ENCODE measurements at regions not wholly inside any gene's neighbourhood (a gene's known extent, or its start where the extent isn't known, plus 50 kb on each side); places are given as distances from the start of the nearest gene placed in this dataset.

GRCh38 chr6:45736134-45736533 lies 279.5 kb downstream of the CLIC5 start:
- no peak for DNase-seq (ENCODE audit: low read depth, low spot score)
- Histone ChIP-seq H4K20me1 (replicated peaks; ENCODE audit: control insufficient read depth, extremely low read depth, insufficient read depth, low read length) (no peaks in the 10 kb centered on the region), H3K9ac (replicated peaks; ENCODE audit: extremely low read depth, insufficient read depth, low read length) (no peak overlapping the region), H3K79me2 (ENCODE audit: control insufficient read depth, insufficient read depth, low read length) (no peaks in the 10 kb centered on the region), H3K4me1 (ENCODE audit: control insufficient read depth, extremely low read depth, insufficient read depth, low read length) (no peaks in the 10 kb centered on the region), H3K4me2 (ENCODE audit: insufficient read depth, low read length) (no peak overlapping the region), H3K9me1 (replicated peaks; ENCODE audit: control insufficient read depth, extremely low read depth, insufficient read depth, low read length) (no peaks in the 10 kb centered on the region), H3K36me3 (ENCODE audit: control insufficient read depth in 2 of 2, extremely low read depth in 1 of 2, insufficient read depth in 2 of 2, low read length in 2 of 2) (no peaks in the 10 kb centered on the region), H3K27ac (ENCODE audit: insufficient read depth, low read depth, low read length) (no peak overlapping the region), H2AFZ (ENCODE audit: low read depth, low read length) (no peak overlapping the region), H3K27me3 (ENCODE audit: control insufficient read depth in 2 of 2, insufficient read depth in 2 of 2, low read length in 2 of 2) (peaks cover 0 to 3% of the 10 kb centered on the region in 2 experiments), H3K4me3 (replicated peaks in 1 of 3; ENCODE audit: insufficient read depth in 1 of 3, low read depth in 1 of 3, low read length in 3 of 3) (no peak overlapping the region), H3K9me3 (replicated peaks; ENCODE audit: control insufficient read depth, insufficient read depth, low read length) (no peaks in the 10 kb centered on the region)
- no peak for FAIRE-seq
- dilution Hi-C loops (cut with MboI; ENCODE audit: extremely low pct_ligation_motif_present, low sequenced_read_pairs): no loop called here
- TF ChIP-seq EZH2 (IDR thresholded peaks at IDR 0.05; ENCODE audit: borderline replicate concordance, low read depth, low read length, severe bottlenecking) (no peak), JUN (IDR thresholded peaks at IDR 0.05; ENCODE audit: borderline replicate concordance, insufficient read depth, insufficient read length, low read depth) (no peak), POLR2AphosphoS5 (IDR thresholded peaks at IDR 0.05; ENCODE audit: insufficient read depth, low read depth, low read length) (no peak), FOS (IDR thresholded peaks at IDR 0.05; ENCODE audit: borderline replicate concordance, insufficient read depth, low read length) (no peak), POLR2A (IDR thresholded peaks at IDR 0.05; ENCODE audit: low read depth, low read length) (no peak), CTCF (IDR thresholded peaks at IDR 0.05; ENCODE audit: extremely low read depth in 1 of 2, insufficient read depth in 1 of 2, low read depth in 1 of 2, low read length in 2 of 2) (no peak)
- TF ChIP-seq, protein P1, sequence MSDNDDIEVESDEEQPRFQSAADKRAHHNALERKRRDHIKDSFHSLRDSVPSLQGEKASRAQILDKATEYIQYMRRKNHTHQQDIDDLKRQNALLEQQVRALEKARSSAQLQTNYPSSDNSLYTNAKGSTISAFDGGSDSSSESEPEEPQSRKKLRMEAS (IDR thresholded peaks at IDR 0.05; ENCODE audit: insufficient read depth, insufficient read length): no peak
- no TSS peak for BruUV-seq (replicated peaks)
- intact Hi-C loops (cut with micrococcal nuclease): no loop called here
- ChIA-PET CTCF (no interaction called here), POLR2A (no interaction called here)

Data from endothelial cell of umbilical vein (primary cell).